WTC11 (cell line): ENCODE measurements at regions not wholly inside any gene's neighbourhood (a gene's known extent, or its start where the extent isn't known, plus 50 kb on each side); places are given as distances from the start of the nearest gene placed in this dataset.

Experiments
- ATAC-seq: fragments of 200-7000 bp; cut with Tn5 transposase; 2 replicates; pipeline ENCODE4 v1.10.0; 2021; ENCODE audit warnings: mild to moderate bottlenecking, moderate library complexity
- CTCF ChIA-PET: fragments of 300-600 bp; sonication (Branson Sonifier 250); formaldehyde crosslinking; loops from one replicate; lab custom pipeline; 2021; ENCODE audit warnings: antibody characterized with exemption; lab: Charles Lee
- POLR2A ChIA-PET: fragments of 350-600 bp; sonication (Branson Sonifier 250); formaldehyde crosslinking; loops from one replicate; lab custom pipeline; 2021; ENCODE audit warnings: antibody characterized with exemption; lab: Charles Lee
- DNase-seq: peaks from one replicate; pipeline ENCODE4 v3.0.0; 2021; ENCODE audit warnings: low spot score
- H3K27ac Mint-ChIP-seq: 2 replicates; pipeline ENCODE4 v1.8.0; 2021; ENCODE audit warnings: mixed read lengths
- H3K27me3 Mint-ChIP-seq: 2 replicates; pipeline ENCODE4 v1.8.0; 2021; ENCODE audit warnings: low read depth, mild to moderate bottlenecking, moderate library complexity, mixed read lengths
- H3K36me3 Mint-ChIP-seq: 2 replicates; pipeline ENCODE4 v1.8.0; 2021; ENCODE audit warnings: mixed read lengths
- H3K4me1 Mint-ChIP-seq: 2 replicates; pipeline ENCODE4 v1.8.0; 2022; ENCODE audit warnings: mixed read lengths
- H3K4me3 Mint-ChIP-seq: 2 replicates; pipeline ENCODE4 v1.8.0; 2021; ENCODE audit warnings: mild to moderate bottlenecking, moderate library complexity, mixed read lengths
- H3K9me3 Mint-ChIP-seq: 2 replicates; pipeline ENCODE4 v1.8.0; 2021; ENCODE audit warnings: mixed read lengths
- AFF4 ChIP-seq: sonication (generic); formaldehyde crosslinking; IDR thresholded peaks from 2 replicates; pipeline ENCODE4 v1.8.1; 2023; ENCODE audit warnings: mild to moderate bottlenecking, missing genetic modification reagents, borderline replicate concordance
- AR ChIP-seq: fragments of 250-450 bp; sonication (Bioruptor Pico); IDR thresholded peaks from 2 replicates; pipeline ENCODE4 v1.9.0; 2021; ENCODE audit warnings: mild to moderate bottlenecking
- ATF1 ChIP-seq: sonication (generic); formaldehyde crosslinking; IDR thresholded peaks from 2 replicates; pipeline ENCODE4 v1.8.1; 2023; ENCODE audit warnings: mild to moderate bottlenecking, moderate library complexity, missing genetic modification reagents
- E2F4 ChIP-seq: sonication (generic); formaldehyde crosslinking; IDR thresholded peaks from 2 replicates; pipeline ENCODE4 v1.8.1; 2022; ENCODE audit warnings: low read depth, mild to moderate bottlenecking, moderate library complexity, missing genetic modification reagents, borderline replicate concordance
- FOXP1 ChIP-seq: sonication (generic); formaldehyde crosslinking; IDR thresholded peaks from 2 replicates; pipeline ENCODE4 v1.8.0; 2022; ENCODE audit warnings: missing genetic modification reagents, mild to moderate bottlenecking, moderate library complexity, borderline replicate concordance
- FOXP4 ChIP-seq: sonication (generic); formaldehyde crosslinking; IDR thresholded peaks from 2 replicates; pipeline ENCODE4 v1.8.0; 2022; ENCODE audit warnings: mild to moderate bottlenecking, missing genetic modification reagents
- HMGA2 ChIP-seq: fragments of 250-450 bp; sonication (Bioruptor Pico); IDR thresholded peaks from 2 replicates; pipeline ENCODE4 v1.4.0; 2021; ENCODE audit warnings: mild to moderate bottlenecking, moderate library complexity
- IRF2 ChIP-seq: sonication (generic); formaldehyde crosslinking; IDR thresholded peaks from 2 replicates; pipeline ENCODE4 v1.8.0; 2022; ENCODE audit warnings: low read depth, missing genetic modification reagents, borderline replicate concordance
- JAZF1 ChIP-seq: fragments of 250-450 bp; sonication (Bioruptor Pico); IDR thresholded peaks from 2 replicates; pipeline ENCODE4 v1.9.0; 2021; ENCODE audit warnings: moderate library complexity, mild to moderate bottlenecking, inconsistent platforms
- MAX ChIP-seq: sonication (generic); formaldehyde crosslinking; IDR thresholded peaks from 2 replicates; pipeline ENCODE4 v1.8.0; 2022; ENCODE audit warnings: mild to moderate bottlenecking, missing genetic modification reagents
- PREB ChIP-seq: sonication (generic); formaldehyde crosslinking; IDR thresholded peaks from 2 replicates; pipeline ENCODE4 v1.8.1; 2022; ENCODE audit warnings: mild to moderate bottlenecking, missing genetic modification reagents, moderate library complexity, borderline replicate concordance
- ZNF263 ChIP-seq: sonication (generic); formaldehyde crosslinking; IDR thresholded peaks from 2 replicates; pipeline ENCODE4 v1.8.1; 2022; ENCODE audit warnings: low read depth, mild to moderate bottlenecking, moderate library complexity, missing genetic modification reagents
- ZNF396 ChIP-seq: fragments of 250-450 bp; sonication (Bioruptor Pico); IDR thresholded peaks from 2 replicates; pipeline ENCODE4 v1.8.0; 2021; ENCODE audit warnings: mild to moderate bottlenecking, moderate library complexity, borderline replicate concordance

- ChIA-PET POLR2A (no interaction called here), CTCF (no interaction called here)
- no peak for DNase-seq
- Mint-ChIP-seq H3K27me3 (0 out of 2 replicates have a peak, but pooled peaks cover 2% of the 10 kb centered on the region), H3K4me1 (peaks cover 17% of the 10 kb centered on the region), H3K36me3 (no peaks in the 10 kb centered on the region), H3K9me3 (peaks cover 6% of the 10 kb centered on the region), H3K27ac (no peak overlapping the region), H3K4me3 (no peak overlapping the region)
- ATAC-seq: no peak
- TF ChIP-seq JAZF1 (CRISPR knock-in tag): no peak
- TF ChIP-seq IRF2 (CRISPR knock-in tag): no peak
- TF ChIP-seq PREB: no peak
- TF ChIP-seq AR (CRISPR knock-in tag): no peak
- no peak for TF ChIP-seq HMGA2
- no peak for TF ChIP-seq FOXP1 (CRISPR knock-in tag)
- TF ChIP-seq ZNF396 (CRISPR knock-in tag): no peak
- no peak for TF ChIP-seq E2F4 (CRISPR knock-in tag)
- TF ChIP-seq MAX: no peak
- TF ChIP-seq ZNF263: no peak
- no peak for TF ChIP-seq ATF1 (CRISPR knock-in tag)
- no peak for TF ChIP-seq FOXP4 (CRISPR knock-in tag)
- no peak for TF ChIP-seq AFF4
- TF ChIP-seq, all 79 proteins: peak for 0
These were observed 68.0 kb downstream of the MYCN start for GRCh38 chr2:16008331-16008850.
